GM18907 (cell line): ENCODE measurements at regions not wholly inside any gene's neighbourhood (a gene's known extent, or its start where the extent isn't known, plus 50 kb on each side); places are given as distances from the start of the nearest gene placed in this dataset.
"Not testable (repeated sequence)": the region's sequence is repeated elsewhere in the genome, so short reads cannot be mapped to it uniquely, and the experiment has no call there.

Source experiments
- ATAC-seq: cut with Tn5 transposase; IDR thresholded peaks from one replicate; pipeline ENCODE4 v1.9.1; 2021; ENCODE audit warnings: mild to moderate bottlenecking, moderate library complexity; ENCODE audit not compliant: unreplicated experiment

GRCh38 chr4:188911199-188911598 lies 772.0 kb downstream of the TRIML1 start:
- no peak for ATAC-seq

DNA sequence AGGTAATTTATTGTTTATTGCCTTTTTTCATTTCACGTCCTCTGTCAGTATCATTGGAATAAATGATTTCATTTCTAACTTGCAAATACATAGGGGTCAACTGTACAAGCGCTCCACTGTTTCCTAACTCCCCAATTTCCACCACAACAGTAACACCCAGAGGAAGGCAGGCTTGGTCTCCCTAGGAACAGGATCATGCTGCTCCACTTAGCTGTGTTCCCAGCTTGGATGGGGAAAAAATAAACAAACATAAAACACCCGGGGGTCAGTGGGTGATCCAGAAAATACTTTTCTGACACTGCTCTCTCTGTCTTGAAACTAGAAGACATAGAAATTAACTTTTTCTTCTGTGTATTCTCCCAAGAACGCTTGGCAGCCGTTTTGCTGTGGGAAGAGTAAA lies 772.5 kb downstream of the TRIML1 start:
- no peak for ATAC-seq

GRCh38 chr4:188915175-188915574 lies 775.9 kb downstream of the TRIML1 start:
- no peak for ATAC-seq

DNA sequence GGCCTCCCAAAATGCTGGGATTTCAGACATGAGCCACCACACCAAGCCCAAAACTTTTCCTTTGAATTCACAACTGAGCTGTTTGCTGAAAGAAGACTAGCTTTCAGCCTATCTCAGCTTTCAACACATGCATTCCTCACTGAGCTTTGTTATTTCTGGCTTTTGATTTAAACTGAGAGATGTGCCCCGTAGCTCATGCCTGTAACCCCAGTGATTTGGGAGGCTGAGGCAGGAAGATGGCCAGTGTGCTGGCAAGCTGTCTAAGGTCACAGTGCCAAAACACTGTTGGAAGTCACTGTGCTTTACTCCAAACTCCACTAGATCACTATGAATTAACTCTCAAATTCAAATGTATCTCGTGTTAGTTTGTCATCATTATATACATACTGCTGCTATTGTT lies 779.5 kb downstream of the TRIML1 start:
- ATAC-seq, result no peak

DNA sequence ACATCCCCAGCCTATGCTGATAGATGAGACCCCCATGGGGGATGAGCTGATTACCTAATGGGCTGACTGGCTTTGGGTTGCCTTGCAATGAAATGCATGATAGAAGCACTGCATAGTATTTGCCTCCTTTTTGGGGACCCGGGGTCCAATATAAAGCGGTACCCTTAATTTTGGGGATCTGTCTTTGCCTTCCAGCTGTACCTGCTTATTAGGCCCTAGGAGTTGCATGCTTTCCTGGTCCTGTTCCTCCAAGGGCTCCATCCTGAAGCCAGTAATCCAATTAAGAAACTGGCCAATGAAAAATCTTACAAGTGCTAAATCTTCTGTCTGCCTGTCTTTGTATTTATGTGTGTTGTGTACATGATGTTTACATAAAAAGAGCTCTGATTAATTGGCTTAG lies 791.6 kb downstream of the TRIML1 start:
- ATAC-seq, result no peak

DNA sequence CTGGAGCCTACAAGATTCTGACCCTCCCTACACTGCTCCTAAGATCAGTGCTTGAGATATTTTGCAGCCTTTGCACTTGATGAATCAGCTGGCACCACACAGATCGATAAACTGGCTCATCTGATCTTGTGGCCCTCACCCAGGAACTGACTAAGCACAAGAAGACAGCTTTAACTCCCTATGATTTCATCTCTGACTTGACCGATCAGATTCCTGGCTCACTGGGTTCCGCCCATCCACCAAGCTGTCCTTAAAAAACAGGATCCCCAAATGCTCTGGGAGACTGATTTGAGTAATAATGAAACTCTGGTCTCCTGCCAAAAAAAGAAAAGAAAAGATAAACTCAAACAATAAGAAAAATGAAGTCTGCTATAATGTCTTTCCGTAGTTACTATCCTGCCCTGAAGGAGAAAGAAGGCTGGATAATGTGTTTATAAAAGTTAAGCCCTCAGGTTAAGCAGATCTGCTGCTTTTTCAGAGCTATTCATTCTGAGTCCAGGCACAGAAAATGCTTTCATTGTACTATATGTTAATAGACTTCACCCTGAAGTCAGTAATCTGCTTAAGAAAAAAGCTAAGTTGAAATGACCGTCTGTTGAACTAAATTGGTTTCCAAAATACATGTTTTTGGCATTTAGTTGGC lies 795.2 kb downstream of the TRIML1 start:
- ATAC-seq, result no peak

- no peak for ATAC-seq
Measured at GRCh38 chr4:188941524-188942119, 802.4 kb downstream of the TRIML1 start.

GRCh38 chr4:188942606-188943005 lies 803.4 kb downstream of the TRIML1 start:
- ATAC-seq, result no peak

- ATAC-seq, result no peak
Measured at GRCh38 chr4:188949596-188949995, 810.4 kb downstream of the TRIML1 start.

DNA sequence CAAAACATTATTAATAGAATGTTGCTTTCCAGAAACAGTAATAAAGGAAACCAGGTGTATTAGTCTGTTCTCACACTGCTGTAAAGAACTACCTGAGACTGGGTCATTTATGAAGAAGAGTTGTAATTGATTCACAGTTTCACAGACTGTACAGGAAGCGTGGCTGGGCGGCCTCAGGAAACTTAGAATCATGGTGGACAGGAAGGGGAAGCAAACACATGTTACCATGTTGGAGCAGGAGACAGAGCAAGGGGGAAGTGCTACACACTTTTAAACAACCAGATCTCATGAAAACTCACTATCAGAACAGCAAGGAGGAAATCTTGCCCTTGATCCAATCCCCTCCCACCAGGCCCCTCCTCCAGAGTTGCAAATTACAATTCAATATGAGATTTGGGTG lies 815.8 kb downstream of the TRIML1 start:
- no peak for ATAC-seq

GRCh38 chr4:188956566-188956965 lies 817.3 kb downstream of the TRIML1 start:
- no peak for ATAC-seq

GRCh38 chr4:188958346-188958745 lies 819.1 kb downstream of the TRIML1 start:
- no peak for ATAC-seq

DNA sequence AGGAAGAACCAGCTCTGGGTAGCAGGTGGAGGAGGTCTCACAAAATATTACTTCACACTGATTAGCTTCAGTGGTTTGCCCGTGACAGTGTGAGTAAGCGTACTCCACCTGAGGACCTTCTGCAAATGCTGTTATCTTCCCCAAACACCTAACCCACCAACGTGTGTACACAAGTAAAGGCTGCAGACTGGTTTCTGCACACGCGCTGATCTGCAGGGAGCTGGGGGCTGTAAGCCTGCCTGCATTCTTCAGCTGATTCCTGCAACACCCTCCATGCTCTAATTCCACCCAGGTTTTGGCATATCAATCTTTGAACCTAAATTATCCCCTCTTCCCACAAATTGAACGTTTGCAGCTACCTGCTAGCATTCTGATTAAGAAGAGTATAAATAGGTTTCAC lies 820.2 kb downstream of the TRIML1 start:
- ATAC-seq, result no peak

DNA sequence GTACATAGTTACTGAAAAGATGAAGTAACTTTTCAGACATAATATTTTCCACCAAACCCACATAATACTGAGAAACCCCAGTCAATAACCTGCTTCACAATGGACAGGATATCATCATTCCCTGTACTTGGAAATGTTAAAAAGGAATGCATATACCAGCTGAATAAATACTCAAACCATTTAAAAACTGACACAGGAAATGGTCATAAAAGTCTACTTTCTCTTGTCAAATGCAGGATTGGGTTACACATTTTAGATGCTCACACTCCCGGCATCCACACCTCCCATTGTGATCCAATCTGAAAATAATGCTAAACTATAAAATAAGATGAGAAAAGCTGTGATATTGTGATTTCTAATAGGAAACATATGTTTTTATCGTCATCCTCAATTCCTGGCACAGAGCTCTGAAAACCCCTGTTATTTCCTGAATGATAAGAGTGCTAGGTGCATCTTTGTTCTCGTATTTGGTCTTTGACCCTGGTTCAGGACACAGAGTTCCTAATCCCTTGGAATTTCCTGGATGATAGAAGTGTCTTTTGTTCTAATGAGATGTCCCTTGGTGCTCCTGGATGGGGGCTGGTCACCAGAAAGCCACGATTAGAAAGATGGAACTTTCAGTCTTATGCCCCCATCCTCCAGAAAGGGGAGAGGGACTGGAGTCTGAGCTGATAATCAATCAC lies 821.3 kb downstream of the TRIML1 start:
- no peak for ATAC-seq

GRCh38 chr4:188971125-188971524 lies 831.9 kb downstream of the TRIML1 start:
- ATAC-seq, result no peak

GRCh38 chr4:188975271-188975670 lies 836.0 kb downstream of the TRIML1 start:
- ATAC-seq, result no peak

DNA sequence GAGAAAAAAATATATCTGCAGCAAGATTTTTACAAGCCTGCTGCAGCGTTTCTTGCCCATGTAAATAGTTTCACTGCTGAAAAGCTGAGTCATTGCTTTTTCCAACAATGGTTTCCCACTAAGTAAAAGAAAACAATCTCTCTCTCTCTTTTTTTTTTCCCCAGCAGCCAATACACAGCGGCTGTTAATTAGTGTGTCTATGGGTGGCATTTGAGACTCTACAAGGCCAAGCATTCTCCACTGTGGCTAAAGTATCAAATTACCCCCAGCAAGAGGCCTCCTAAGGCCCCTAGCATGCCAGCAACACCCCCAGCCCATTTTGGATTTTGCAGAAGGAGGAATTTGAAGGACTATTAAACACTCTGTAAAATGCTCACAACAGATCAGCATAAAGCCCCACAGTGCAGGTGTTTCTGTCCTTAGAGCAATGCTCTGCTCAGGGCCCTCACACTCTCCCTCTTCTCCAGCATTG lies 837.4 kb downstream of the TRIML1 start:
- ATAC-seq, result no peak

- ATAC-seq, result not testable (repeated sequence)
Measured at GRCh38 chr4:188977232-188977631, 838.0 kb downstream of the TRIML1 start.

GRCh38 chr4:188984518-188984917 lies 845.3 kb downstream of the TRIML1 start:
- no peak for ATAC-seq

DNA sequence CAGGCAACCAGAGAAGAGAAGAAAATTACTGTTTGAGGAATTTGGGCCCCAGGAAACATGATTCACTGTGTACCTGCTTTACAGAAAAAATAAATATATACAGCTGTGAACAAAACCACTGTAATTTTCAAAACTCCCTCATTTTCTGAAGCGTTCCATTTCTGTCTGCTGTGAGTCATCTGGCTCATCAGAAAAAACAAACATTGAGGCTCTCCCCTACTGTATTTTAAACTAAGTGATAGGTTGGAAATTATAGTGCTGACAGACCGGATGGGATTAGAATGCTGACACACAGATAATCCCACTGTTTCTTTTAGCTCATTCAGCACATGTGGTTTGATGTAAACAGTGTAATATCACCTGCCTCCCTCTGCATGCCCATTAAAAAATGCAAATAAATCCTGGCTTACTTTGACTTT lies 847.0 kb downstream of the TRIML1 start:
- ATAC-seq, result no peak

- no peak for ATAC-seq
Measured at GRCh38 chr4:188987011-188987410, 847.8 kb downstream of the TRIML1 start.

DNA sequence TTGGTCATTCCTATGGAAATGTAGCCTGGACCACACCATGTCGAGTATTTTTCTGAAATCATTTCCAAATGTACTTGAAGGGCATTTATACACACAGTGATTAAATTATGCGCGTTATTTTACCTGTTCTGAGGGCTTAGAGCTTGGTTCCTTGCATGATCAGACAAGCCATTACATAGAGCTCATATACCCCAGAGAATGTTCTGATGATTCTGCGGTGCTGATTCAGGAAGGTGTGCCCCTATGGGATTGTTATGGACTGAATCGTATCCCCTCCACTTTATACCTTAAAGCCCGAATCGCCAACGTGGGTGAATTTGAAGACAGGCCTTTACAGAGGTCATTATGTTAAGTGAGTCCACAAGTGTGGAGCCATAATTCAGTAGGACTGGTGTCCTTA lies 848.9 kb downstream of the TRIML1 start:
- no peak for ATAC-seq
